GM21526 (cell line): ENCODE measurements at regions not wholly inside any gene's neighbourhood (a gene's known extent, or its start where the extent isn't known, plus 50 kb on each side); places are given as distances from the start of the nearest gene placed in this dataset.

ENCODE experiments used
- ATAC-seq: cut with Tn5 transposase; IDR thresholded peaks from one replicate; pipeline ENCODE4 v1.9.1; 2021; ENCODE audit warnings: moderate library complexity; ENCODE audit not compliant: unreplicated experiment, low FRiP score

DNA sequence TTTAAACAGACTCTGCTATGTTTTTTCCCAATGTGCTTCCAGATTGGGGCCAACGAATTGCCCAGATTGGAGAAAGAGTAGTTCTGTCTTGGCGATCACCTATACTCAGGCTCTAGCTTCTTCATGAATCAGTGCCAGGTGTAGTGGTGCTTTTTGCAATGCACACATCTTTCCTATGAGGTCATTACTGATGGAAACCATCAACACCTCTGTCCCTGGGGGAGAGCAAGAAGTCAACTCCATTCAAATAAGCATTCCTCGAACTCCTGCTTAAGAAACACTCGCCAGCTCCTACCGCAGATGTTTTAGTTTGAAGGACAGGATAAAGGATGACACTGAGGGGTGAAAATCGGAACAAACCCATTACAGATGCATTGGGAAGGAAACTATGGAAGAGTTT lies 156.5 kb upstream of the DKK2 start:
- no peak for ATAC-seq

DNA sequence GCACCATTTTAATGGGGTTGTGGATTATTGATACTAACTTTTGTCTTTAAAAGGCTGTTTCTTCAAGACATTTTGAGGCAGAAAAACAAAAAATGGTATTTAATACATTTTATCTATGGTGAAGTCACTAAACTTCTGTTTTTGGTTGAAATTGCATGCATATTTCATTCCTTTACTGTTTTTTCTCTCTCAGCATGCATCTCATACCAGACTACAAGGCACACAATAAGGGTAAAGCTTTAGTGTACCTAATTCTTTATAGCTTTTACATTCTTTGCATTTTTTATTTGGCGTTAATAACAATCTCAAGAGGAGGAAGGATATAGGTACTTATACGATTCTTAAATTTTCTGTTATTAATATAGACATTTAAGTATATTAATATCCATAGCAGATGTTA lies 151.0 kb upstream of the DKK2 start:
- no peak for ATAC-seq

DNA sequence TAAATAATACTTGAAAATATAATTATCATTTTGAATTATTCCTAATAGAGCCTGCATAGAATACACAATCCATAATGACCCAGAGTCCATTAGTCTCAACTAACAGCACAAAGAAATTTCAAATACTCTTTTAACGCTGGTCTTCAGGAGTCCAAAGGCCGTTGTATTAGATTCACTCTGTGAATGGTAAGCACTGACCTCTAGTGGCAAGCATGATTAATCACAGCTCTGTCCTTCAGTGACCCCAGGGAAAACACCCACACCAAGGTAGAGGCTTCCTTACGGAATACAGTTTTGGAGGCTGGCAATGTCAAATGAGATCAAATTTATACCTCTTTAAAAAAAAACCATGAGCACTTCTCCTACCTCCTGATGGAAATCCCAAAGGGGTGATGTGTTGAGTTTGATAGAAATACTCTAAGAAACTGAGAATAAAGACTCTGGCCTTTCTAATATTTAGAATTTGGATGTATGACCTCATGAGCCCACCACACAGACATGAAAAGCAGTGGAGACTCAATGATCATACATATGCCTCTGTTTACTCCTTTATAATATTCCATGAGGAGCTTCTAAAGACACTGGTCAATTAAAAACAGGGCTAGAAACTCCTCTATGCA lies 147.2 kb upstream of the DKK2 start:
- ATAC-seq: peak; percentile 99

DNA sequence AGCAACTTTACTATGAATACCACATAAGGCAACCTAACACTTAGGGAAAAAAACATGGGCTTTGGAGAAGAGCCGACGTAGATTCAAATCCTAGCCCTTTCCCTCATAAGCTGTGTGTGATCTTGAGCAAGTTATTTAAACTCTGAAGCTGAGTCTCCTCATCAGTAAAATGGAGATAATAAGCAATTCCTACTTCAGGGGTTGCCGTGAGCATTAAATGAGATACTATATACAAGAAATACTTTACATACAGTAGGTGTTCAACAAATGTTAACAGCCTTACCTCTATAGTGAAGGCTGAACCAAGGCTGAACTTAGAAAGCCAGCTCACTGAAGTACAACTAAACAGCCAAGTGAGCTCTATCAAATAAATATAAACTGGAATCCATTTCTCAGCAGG lies 146.2 kb upstream of the DKK2 start:
- no peak for ATAC-seq

DNA sequence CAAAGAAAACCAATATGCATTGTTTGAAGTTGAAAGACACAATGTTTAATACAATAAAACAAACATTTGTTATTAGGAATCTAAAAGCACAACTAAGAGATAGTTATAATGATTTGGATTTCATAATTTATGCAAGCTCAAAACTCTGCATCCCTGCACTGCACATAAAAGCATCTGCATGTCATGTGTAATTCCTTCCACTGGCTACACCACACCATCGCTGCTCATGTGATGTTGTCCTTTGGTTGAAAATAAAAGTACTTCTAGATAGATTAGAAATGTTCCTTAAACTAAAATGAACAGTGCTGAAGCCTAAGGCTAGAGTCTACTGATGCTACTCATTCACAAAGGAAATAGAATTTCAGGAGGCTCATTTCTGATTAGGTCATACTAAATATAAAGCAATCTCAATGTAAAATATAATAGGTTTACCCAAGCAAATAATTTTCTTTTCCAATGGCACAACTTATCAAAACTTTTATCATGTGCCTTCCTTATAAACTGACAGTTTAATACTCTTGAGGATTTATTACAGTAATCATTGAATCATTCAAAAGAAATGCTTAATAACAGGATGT lies 130.8 kb upstream of the DKK2 start:
- no peak for ATAC-seq

DNA sequence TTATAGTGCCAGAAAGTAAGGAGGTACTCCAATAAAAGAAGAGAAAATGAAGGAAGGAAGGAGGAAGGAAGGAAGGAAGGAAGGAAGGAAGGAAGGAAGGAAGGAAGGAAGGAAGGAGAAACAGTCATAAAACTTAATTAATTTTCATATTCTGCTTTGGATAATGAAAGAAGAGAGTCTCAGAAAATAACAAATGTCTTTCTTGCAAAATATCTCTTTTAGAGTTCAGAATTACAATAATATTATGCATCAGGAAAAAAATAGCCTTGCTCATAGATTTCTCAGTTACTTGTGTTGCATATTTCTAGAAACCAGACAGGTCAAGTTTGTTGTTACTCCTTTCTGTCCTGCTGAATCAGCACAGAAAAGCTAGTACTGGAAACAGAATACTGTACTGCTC lies 130.1 kb upstream of the DKK2 start:
- no peak for ATAC-seq

DNA sequence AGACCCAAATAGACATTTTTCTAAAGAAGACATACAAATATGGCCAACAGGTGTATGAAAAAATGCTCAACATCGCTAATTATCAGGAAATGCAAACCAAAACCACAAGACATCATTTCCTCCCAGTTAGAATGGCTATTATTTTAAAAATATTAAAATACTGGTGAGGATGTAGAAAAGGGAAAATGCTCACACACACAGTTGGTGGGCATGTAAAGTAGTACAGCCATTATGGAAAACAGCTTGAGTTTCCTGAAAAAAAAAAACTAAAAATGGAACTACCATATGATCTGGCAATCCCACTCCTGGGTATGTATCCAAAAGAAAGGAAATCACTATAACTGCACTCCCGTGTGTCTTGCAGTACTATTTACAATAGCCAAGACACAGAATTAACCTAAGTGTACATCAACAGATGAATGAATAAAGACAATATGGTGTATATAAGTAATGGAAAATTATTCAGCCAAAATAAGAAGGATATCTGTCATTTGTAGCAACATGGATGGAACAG lies 128.9 kb upstream of the DKK2 start:
- ATAC-seq: no peak

DNA sequence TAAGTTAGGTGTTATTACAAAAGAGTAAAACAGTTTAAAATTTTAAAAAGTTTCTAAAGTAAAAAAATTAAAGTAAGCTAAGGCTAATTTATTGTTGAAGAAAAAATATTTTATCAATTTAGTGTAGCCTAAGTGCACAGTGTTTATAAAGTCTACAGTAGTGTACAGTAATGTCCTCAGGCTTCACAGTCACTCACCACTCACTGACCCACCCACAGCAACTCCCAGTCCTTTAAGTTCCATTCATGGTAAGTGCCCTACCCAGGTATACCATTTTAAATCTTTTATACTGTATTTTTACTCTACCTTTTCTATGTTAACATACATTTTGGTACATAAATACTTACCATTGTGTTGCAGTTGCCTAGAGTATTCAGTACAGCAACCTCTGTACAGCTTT lies 120.3 kb upstream of the DKK2 start:
- no peak for ATAC-seq

DNA sequence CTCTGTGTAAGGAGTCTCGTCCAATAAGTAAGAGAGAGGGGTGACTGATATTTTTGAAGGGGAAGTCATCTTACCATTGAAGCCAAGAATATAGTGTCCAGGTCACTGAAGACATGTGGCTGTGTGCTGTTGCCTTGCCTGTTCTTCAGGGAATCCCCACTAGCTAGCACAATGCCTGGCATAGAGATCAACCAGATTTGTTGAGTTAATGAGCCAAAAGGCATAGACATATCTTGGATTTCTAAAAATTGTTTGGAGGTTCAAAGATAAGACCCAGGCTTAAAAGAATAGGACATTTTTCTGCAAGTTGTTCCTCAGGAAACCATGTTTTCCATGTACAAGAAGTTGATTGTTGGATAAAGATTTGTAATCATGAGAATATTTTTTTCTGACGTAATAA lies 119.3 kb upstream of the DKK2 start:
- no peak for ATAC-seq

DNA sequence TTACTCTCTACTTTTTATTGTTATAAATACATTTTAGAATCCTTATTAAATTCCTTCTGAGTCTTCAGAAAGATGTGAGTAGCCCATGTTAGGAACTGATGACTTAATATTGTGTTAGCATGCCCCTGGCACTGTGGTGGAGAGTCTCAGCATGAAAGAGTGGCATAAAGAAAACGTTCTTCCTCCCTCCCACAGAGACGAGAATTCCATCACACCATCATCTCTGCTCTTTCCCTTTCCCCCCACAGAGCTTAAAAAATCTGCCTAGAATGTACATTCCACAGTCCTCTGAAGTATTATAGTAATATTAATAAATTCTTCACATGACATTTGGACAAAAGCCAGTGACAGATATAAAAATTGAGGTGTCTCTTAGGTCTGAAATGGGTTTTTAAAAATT lies 117.8 kb upstream of the DKK2 start:
- ATAC-seq: no peak

DNA sequence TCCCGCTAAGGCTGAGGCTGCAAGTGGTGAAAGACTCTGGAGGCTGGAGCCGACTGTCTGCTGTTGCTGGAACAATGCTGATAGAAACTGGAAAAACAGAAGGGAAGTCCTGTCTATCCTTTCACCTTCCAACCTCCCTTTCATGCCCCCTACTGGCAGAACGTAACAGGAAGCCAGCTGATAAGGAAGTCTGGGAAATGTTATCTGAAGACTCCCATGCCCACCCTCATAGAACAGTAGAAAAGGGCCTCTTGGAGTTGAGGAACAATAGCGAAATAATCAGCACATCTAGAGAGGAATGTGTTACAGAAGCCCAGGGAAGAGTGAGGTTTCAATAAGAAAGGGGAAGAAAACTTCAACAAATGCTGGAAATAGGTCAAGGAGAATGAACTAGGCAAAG lies 117.1 kb upstream of the DKK2 start:
- ATAC-seq: no peak

DNA sequence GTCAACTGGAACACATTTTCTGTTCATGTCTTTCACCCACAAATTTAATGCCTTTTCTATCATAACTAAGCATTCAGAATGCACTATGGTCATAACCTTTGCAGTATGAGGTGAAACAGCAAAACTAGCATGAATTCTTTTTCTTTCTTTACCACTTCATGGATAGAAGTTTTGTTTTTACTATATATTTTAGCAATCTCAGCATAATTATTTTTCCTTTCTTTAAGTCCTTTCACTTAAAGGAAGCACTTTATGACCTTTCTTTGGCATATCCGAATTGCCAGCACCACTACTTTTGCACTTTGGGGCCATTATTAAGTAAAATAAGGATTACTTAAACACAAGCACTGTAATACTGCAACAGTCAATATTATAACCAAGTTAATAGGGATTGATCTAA lies 115.1 kb upstream of the DKK2 start:
- no peak for ATAC-seq

DNA sequence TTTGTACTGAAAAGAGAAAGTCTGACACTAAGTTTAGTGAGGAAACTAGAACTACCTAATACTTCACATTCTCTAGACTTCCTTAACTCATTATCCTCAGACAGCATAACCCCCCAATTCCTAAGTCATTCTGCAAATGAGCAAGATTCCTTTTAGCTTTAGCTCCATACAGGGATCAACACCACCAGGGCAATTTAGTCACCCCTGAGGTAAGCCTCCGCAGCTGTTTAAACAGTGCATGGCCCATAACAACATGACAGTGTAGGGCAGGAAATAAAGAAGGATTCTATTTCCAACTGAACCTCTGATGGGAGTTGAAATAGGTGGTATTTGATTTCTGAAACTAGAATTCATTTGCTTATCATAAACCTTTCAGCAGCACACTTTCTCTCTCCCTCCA lies 112.8 kb upstream of the DKK2 start:
- no peak for ATAC-seq

DNA sequence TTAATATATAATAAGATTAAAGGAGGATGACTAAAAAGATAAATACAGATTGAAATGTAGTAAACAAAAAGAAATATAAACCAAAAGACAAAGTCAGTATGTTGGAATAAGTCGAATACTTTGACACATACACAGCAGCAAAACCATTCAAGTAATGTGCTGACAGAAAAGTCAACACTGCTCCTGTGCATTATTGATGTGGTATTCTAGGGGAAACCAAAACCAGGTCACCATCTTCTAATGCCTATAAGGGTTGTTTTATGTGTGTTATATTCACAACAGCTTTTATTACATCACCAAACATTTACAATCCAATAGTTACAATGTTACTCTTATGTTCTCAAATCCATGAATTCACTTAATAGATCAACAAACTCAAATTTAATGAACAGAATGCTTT lies 111.8 kb upstream of the DKK2 start:
- no peak for ATAC-seq

DNA sequence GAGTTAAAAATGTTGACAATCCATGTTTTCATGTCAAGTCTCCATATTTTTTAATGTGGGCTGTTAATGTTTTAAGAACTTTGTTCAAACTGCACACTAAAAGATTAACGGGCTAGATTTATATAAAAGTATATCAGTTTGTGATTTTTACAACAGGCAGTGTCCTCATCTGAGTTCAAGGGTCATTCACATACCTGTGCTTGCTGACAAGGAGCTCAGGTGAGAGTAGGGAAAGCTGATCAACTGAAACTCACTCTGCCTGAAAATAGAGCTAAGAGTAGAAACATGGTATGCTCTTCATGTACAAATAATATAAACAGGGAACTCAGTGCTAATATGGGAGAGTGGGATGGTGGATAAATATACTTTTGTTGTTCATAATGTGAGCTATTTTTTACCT lies 102.3 kb upstream of the DKK2 start:
- ATAC-seq: no peak

DNA sequence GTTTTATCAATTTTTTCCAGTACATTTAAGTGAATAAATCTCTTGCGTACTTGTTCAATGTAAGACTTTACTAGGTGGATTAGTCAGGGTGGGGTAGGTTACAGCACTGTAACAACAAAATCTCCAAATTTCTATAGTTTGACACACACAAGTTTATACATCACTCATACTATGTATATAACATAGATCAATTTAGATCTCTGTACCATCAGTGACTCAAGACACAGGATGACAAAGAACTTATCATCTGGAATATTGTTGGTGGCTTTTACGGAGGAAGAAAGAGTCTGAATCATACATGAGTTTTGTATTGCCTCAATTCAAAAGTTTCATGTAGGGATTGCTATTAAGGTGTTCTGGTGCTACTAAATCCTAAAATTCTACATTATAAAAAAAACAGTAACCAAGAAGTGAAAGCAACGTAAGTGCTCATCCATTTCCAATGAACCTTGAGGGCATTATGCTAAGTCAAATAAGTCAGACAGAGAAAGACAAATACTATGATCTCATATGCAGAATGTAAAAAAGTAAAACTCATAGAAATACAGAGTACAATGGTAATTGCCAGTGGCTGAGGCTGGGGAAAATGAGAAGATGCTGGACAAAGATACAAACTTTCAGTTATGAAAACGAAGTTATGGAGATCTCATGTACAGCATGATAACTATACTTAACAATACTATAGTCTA lies 98.0 kb upstream of the DKK2 start:
- ATAC-seq: no peak

DNA sequence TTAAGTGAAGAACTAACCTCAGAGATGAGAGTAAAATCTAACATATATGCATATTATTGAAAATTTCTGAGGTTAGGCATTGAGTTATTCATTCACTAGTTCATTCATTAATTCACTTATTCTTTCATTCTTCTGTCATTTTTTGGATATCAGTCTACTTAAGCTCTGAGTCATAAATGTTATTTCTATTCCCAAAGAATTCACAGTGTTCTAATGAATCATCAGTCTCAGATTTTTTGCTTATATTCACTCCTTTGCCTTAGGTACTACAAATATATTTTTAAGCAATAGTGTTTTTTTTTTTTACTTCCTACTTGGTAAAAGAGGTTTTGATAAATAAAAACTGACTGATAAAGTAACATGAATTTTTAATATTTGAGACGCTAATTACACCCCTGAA lies 95.2 kb upstream of the DKK2 start:
- ATAC-seq: no peak

DNA sequence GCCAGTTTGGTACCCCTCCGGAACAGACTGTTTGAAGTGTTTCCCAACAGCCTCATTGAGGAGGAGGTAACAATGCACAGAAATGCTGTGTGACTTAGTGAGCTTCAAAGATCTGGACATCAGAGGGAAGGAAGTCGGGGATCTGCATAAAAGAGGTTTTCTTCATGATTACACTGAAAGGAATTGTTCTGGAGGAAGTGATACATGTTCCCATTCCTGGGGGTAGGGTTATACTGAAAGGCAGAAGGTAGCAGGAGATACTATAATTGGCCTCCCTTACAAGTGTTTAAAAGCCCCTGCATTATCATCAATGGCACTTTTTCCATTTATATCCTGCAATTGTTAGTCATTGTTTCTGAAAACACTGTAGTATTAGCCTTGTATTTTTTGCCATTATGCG lies 94.0 kb upstream of the DKK2 start:
- no peak for ATAC-seq

DNA sequence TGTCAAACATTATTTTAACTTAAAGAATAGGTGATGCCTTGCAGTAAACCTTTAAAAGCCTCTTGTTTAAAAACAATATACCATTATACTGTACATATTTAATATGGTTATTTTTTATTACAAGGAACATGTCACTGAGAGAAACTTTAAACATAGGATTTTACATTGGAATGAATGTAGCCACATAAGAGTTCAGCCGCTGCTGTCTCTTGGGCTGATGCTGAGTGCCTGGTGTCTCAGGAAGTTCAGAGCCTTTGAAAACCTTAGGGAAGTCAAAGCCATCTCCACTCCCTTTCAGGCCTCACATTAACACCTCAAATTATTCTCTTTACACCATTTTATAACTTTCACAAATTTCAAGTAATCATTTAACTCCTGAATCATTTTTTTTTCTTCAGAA lies 93.5 kb upstream of the DKK2 start:
- ATAC-seq: no peak

DNA sequence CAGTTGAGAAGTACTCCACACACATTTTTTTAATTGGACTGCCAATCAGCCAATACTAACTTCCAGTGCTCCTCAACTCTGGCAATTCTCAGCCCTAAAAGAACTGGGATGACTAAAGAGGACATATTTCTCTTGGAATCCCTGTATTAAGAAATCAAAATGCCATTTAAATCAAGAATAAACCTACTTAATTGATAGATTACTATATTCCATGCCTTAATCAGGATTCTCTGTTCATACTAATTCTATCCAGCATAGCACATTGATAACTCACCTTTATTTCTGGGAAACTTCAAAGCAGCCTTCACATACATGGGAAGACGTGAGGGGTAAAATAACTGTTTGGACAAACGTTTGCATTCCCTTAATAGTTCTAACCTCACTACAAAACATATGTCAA lies 93.0 kb upstream of the DKK2 start:
- no peak for ATAC-seq

DNA sequence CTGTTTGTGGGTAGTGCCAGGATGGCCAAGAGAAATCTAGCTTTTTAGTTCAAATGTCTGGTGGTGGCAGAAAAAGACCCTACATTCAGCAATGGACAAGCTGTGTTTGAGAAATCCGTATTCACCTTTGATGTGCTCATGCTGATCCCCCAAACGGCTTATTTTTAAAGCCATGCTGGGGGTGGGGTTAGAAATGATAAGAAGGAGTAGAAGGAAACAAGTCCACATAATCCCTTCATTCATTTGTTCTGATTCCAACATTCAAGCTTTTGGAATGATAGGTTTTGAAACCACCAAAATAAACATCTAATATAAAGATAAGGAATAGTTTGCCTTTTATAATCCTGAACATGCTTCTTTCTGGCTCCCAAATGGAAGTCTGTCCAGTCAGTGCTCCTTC lies 92.0 kb upstream of the DKK2 start:
- ATAC-seq: no peak

DNA sequence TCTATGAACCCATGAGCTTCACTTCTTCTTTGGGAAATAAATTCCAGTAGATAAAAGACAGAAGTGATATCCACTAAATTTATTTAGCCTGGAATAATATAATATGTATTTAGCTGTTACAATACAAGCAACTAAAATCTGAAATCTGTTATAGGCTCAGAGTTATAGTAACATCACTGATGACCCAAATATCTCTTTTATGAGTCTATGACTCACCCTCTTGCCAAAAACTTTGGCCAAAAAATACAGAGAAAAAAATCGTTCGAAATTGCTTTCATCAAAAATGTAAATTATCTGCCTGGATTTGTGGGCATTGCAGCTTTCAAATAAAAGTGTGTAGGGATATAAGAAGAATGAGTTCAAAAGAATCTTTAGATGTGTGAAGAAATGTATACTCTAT lies 89.4 kb upstream of the DKK2 start:
- no peak for ATAC-seq
